ENCODE measurements at regions not wholly inside any gene's neighbourhood (a gene's known extent, or its start where the extent isn't known, plus 50 kb on each side); places are given as distances from the start of the nearest gene placed in this dataset.

DNA sequence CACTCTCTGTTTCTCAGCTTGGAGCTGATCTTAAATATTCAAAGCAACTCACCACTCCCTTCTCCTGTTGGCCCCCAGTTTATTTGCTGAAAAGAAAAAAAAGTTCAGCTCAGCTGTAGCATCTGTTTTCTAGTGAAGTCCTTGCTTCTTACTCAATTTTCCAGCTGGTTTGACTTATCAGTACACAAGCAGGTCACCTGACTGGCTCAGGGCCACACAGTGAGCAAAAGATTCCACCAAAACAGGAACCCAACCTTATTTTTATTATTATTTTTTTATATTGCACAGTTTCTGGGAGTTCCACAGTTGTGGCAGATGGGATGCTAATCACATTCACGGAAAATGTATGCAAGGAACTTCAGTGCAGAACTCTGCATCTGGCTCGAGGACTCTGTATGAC is 390.7 kb upstream of the RGMA start:
- Histone ChIP-seq H3K27ac (ENCODE audit: poor library complexity, severe bottlenecking) (no peak overlapping the region), H3K4me1 (ENCODE audit: insufficient read depth, poor library complexity, severe bottlenecking) (no peaks in the 10 kb centered on the region), H3K36me3 (ENCODE audit: low read depth) (no peaks in the 10 kb centered on the region), H3K4me3 (ENCODE audit: severe bottlenecking) (no peak overlapping the region), H3K27me3 (ENCODE audit: insufficient read depth, poor library complexity, severe bottlenecking) (no peaks in the 10 kb centered on the region), H3K9me3 (ENCODE audit: severe bottlenecking) (no peaks in the 10 kb centered on the region)
- no peak for DNase-seq (ENCODE audit: low spot score)
- TF ChIP-seq, protein P1, sequence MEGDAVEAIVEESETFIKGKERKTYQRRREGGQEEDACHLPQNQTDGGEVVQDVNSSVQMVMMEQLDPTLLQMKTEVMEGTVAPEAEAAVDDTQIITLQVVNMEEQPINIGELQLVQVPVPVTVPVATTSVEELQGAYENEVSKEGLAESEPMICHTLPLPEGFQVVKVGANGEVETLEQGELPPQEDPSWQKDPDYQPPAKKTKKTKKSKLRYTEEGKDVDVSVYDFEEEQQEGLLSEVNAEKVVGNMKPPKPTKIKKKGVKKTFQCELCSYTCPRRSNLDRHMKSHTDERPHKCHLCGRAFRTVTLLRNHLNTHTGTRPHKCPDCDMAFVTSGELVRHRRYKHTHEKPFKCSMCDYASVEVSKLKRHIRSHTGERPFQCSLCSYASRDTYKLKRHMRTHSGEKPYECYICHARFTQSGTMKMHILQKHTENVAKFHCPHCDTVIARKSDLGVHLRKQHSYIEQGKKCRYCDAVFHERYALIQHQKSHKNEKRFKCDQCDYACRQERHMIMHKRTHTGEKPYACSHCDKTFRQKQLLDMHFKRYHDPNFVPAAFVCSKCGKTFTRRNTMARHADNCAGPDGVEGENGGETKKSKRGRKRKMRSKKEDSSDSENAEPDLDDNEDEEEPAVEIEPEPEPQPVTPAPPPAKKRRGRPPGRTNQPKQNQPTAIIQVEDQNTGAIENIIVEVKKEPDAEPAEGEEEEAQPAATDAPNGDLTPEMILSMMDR (IDR thresholded peaks at IDR 0.05; ENCODE audit: poor library complexity, severe bottlenecking), result no peak
- no peak for ATAC-seq (ENCODE audit: low read depth)

DNA sequence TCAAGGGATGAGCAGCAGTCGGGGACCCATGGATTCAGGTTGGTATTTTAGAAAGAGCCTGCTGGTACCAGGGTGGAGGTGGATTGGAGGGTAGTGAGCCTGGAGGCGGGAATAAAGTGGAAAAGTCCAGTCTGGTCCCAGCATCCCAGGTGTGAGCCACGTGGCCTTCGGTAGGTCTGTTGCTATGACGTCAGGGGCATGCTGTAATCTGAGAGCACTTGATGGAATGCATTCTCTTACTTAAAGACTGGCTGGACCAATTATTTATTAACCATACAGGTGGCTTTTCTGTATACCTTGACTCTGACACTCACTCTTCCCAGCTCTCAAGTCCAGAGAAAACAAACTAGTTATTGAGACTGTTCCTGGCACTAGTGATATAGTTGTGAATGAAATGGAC is 389.9 kb upstream of the RGMA start:
- ATAC-seq (ENCODE audit: low read depth), result peak; percentile 24; the same call in 1 of the 3 replicates
- H3K4me1 ChIP-seq (ENCODE audit: insufficient read depth, poor library complexity, severe bottlenecking), result no peaks in the 10 kb centered on the region
- H3K27ac ChIP-seq (ENCODE audit: poor library complexity, severe bottlenecking), result no peak overlapping the region
- H3K4me3 ChIP-seq (ENCODE audit: severe bottlenecking), result no peak overlapping the region
- no peaks in the 10 kb centered on the region for H3K27me3 ChIP-seq (ENCODE audit: insufficient read depth, poor library complexity, severe bottlenecking)
- no peaks in the 10 kb centered on the region for H3K9me3 ChIP-seq (ENCODE audit: severe bottlenecking)
- TF ChIP-seq, protein P1 (IDR thresholded peaks at IDR 0.05; ENCODE audit: poor library complexity, severe bottlenecking), result no peak
- no peak for DNase-seq (ENCODE audit: low spot score)
- H3K36me3 ChIP-seq (ENCODE audit: low read depth), result no peaks in the 10 kb centered on the region

DNA sequence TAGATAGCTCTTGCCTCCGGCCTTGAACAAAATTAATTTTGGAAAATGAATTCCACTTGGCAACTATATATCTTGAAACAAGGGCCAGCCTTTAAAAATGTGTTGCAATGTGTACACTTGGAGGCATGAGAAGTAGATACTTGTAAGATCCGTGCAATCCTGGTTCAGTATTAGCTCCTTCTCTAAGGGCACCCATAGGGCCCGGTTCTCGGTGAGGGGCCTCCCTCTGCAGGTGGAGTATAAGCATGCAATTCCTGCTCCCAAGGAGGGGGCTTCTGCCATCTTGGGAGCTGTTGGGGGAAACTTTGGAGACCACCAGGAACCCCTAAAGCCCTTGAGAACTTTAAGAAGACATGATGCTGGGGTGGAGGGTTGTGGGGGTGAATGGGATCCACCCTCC is 388.7 kb upstream of the RGMA start:
- Histone ChIP-seq H3K9me3 (ENCODE audit: severe bottlenecking) (no peaks in the 10 kb centered on the region), H3K27me3 (ENCODE audit: insufficient read depth, poor library complexity, severe bottlenecking) (no peaks in the 10 kb centered on the region), H3K27ac (ENCODE audit: poor library complexity, severe bottlenecking) (no peak overlapping the region), H3K4me3 (ENCODE audit: severe bottlenecking) (no peak overlapping the region), H3K4me1 (ENCODE audit: insufficient read depth, poor library complexity, severe bottlenecking) (no peaks in the 10 kb centered on the region), H3K36me3 (ENCODE audit: low read depth) (no peaks in the 10 kb centered on the region)
- TF ChIP-seq, protein P1 (IDR thresholded peaks at IDR 0.05; ENCODE audit: poor library complexity, severe bottlenecking), result no peak
- ATAC-seq (ENCODE audit: low read depth) (no peak), DNase-seq (ENCODE audit: low spot score) (no peak)

DNA sequence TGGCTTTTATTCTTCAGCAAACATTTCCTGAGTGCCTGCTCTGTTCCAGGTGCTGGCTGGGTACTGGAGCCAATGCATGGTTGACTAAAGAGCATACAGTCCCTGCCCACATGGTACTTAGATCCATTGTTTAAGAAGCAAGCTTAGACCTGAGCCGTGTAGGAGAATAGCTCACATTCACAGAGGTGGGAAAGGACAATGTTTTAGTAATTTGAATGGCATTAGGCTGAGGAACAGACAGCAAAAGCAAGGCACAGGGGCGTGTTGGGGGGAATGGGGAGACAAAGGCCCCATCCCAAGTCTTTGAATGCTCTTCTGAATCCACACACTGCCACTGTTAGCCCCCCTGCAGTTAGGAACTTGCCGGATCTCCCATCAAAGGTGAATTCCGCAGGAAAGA is 388.2 kb upstream of the RGMA start:
- no peak overlapping the region for H3K4me3 ChIP-seq (ENCODE audit: severe bottlenecking)
- H3K36me3 ChIP-seq (ENCODE audit: low read depth), result no peaks in the 10 kb centered on the region
- H3K9me3 ChIP-seq (ENCODE audit: severe bottlenecking), result no peaks in the 10 kb centered on the region
- no peaks in the 10 kb centered on the region for H3K4me1 ChIP-seq (ENCODE audit: insufficient read depth, poor library complexity, severe bottlenecking)
- ATAC-seq (ENCODE audit: low read depth) (no peak), DNase-seq (ENCODE audit: low spot score) (no peak)
- no peak overlapping the region for H3K27ac ChIP-seq (ENCODE audit: poor library complexity, severe bottlenecking)
- TF ChIP-seq, protein P1 (IDR thresholded peaks at IDR 0.05; ENCODE audit: poor library complexity, severe bottlenecking), result no peak
- H3K27me3 ChIP-seq (ENCODE audit: insufficient read depth, poor library complexity, severe bottlenecking), result no peaks in the 10 kb centered on the region

DNA sequence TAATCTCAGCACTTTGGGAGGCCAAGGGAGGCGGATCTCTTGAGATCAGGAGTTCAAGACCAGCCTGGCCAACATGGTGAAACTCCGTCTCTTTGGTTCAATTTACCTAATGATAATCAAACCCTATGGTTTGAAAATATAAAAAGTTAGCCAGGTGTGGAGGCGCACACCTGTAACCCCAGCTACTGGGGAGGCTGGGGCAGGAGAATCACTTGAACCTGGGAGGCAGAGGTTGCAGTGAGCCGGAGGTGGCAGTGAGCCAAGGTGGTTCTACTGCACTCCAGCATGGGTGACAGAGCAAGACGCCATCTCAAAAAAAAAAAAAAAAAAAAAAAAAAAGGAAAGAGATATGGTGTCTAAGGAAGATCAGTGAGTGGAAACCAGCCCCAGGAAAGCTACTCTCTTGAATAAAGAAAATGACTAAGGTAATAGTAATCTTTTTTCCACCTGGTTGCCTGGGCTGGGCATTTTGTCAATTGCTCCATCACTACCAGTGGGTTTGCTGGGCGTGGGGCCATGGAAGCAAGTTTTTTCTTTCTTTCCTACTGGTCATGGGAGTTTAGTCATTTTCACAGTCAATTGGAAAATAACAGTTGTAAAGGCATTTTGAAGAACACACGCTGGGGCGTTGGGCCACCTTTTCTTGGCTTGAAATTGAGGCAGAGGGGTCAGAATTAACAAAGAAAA is 387.6 kb upstream of the RGMA start:
- Histone ChIP-seq H3K36me3 (ENCODE audit: low read depth) (no peaks in the 10 kb centered on the region), H3K27me3 (ENCODE audit: insufficient read depth, poor library complexity, severe bottlenecking) (no peaks in the 10 kb centered on the region), H3K4me3 (ENCODE audit: severe bottlenecking) (no peak overlapping the region), H3K9me3 (ENCODE audit: severe bottlenecking) (no peaks in the 10 kb centered on the region), H3K27ac (ENCODE audit: poor library complexity, severe bottlenecking) (no peak overlapping the region), H3K4me1 (ENCODE audit: insufficient read depth, poor library complexity, severe bottlenecking) (no peaks in the 10 kb centered on the region)
- ATAC-seq (ENCODE audit: low read depth) (no peak; the same call in 2 of the 3 replicates), DNase-seq (ENCODE audit: low spot score) (no peak)
- TF ChIP-seq, protein P1 (IDR thresholded peaks at IDR 0.05; ENCODE audit: poor library complexity, severe bottlenecking), result no peak

All from RWPE2 (cell line).